Type B pancreatic cell (in vitro differentiated cells): ENCODE measurements at regions not wholly inside any gene's neighbourhood (a gene's known extent, or its start where the extent isn't known, plus 50 kb on each side); places are given as distances from the start of the nearest gene placed in this dataset.

Experiments used
- DNase-seq: peaks from one replicate; pipeline ENCODE4 v3.0.0; 2021; ENCODE audit warnings: mixed read lengths; ENCODE audit not compliant: unreplicated experiment; ENCODE audit errors: extremely low spot score
- H3K27ac Mint-ChIP-seq: 2 replicates; pipeline ENCODE4 v1.8.0; 2021; ENCODE audit warnings: mild to moderate bottlenecking, mixed read lengths
- H3K27me3 Mint-ChIP-seq: 2 replicates; pipeline ENCODE4 v1.8.0; 2021; ENCODE audit warnings: mixed read lengths
- H3K36me3 Mint-ChIP-seq: 2 replicates; pipeline ENCODE4 v1.8.0; 2021; ENCODE audit warnings: mixed read lengths
- H3K4me1 Mint-ChIP-seq: one replicate; pipeline ENCODE4 v1.8.0; 2021; ENCODE audit warnings: mixed read lengths; ENCODE audit not compliant: unreplicated experiment
- H3K4me3 Mint-ChIP-seq: 2 replicates; pipeline ENCODE4 v1.8.0; 2021; ENCODE audit warnings: mild to moderate bottlenecking, mixed read lengths
- H3K9me3 Mint-ChIP-seq: 2 replicates; pipeline ENCODE4 v1.8.0; 2021; ENCODE audit warnings: mixed read lengths
- CTCF ChIP-seq: fragments of 200-600 bp; sonication (generic); conservative IDR thresholded peaks from 2 replicates; pipeline ENCODE4 v1.5.0; 2021; ENCODE audit warnings: antibody characterized with exemption, mild to moderate bottlenecking

GRCh38 chr12:96099421-96099820 is 64.0 kb upstream of the LTA4H start:
- Mint-ChIP-seq H3K4me3 (no peak overlapping the region), H3K4me1 (peaks cover 5% of the 10 kb centered on the region), H3K9me3 (no peaks in the 10 kb centered on the region), H3K36me3 (no peaks in the 10 kb centered on the region), H3K27me3 (no peaks in the 10 kb centered on the region), H3K27ac (no peak overlapping the region)
- no peak for DNase-seq
- TF ChIP-seq CTCF, result no peak

GRCh38 chr12:96099986-96100385 is 64.6 kb upstream of the LTA4H start:
- no peaks in the 10 kb centered on the region for H3K4me1 Mint-ChIP-seq
- H3K9me3 Mint-ChIP-seq, result no peaks in the 10 kb centered on the region
- H3K36me3 Mint-ChIP-seq, result no peaks in the 10 kb centered on the region
- no peak for DNase-seq
- H3K4me3 Mint-ChIP-seq, result no peak overlapping the region
- TF ChIP-seq CTCF, result no peak
- no peak overlapping the region for H3K27ac Mint-ChIP-seq
- H3K27me3 Mint-ChIP-seq, result no peaks in the 10 kb centered on the region

- TF ChIP-seq CTCF, result no peak
- H3K36me3 Mint-ChIP-seq, result no peaks in the 10 kb centered on the region
- no peaks in the 10 kb centered on the region for H3K27me3 Mint-ChIP-seq
- no peak overlapping the region for H3K27ac Mint-ChIP-seq
- no peak overlapping the region for H3K4me3 Mint-ChIP-seq
- no peak for DNase-seq
- H3K4me1 Mint-ChIP-seq, result no peaks in the 10 kb centered on the region
- H3K9me3 Mint-ChIP-seq, result no peaks in the 10 kb centered on the region
Observed at GRCh38 chr12:96101806-96102205, 66.4 kb upstream of the LTA4H start.

- Mint-ChIP-seq H3K27ac (no peak overlapping the region), H3K9me3 (no peaks in the 10 kb centered on the region), H3K4me1 (peaks cover 4% of the 10 kb centered on the region), H3K27me3 (no peaks in the 10 kb centered on the region), H3K4me3 (no peak overlapping the region), H3K36me3 (no peaks in the 10 kb centered on the region)
- no peak for TF ChIP-seq CTCF
- DNase-seq, result no peak
Observed at GRCh38 chr12:96103067-96103644, 67.8 kb upstream of the LTA4H start.

- Mint-ChIP-seq H3K4me1 (peaks cover 7% of the 10 kb centered on the region), H3K4me3 (no peak overlapping the region), H3K9me3 (no peaks in the 10 kb centered on the region), H3K27ac (no peak overlapping the region), H3K36me3 (no peaks in the 10 kb centered on the region), H3K27me3 (no peaks in the 10 kb centered on the region)
- no peak for TF ChIP-seq CTCF
- DNase-seq, result no peak
Observed at GRCh38 chr12:96104566-96104965, 69.2 kb upstream of the LTA4H start.

- Mint-ChIP-seq H3K9me3 (no peaks in the 10 kb centered on the region), H3K27ac (no peak overlapping the region), H3K36me3 (no peaks in the 10 kb centered on the region), H3K4me3 (no peak overlapping the region), H3K4me1 (peaks cover 7% of the 10 kb centered on the region), H3K27me3 (no peaks in the 10 kb centered on the region)
- no peak for TF ChIP-seq CTCF
- DNase-seq, result no peak
Observed at GRCh38 chr12:96106137-96106536, 70.8 kb upstream of the LTA4H start.
